NCI-H2196 (cell line): ENCODE measurements at regions not wholly inside any gene's neighbourhood (a gene's known extent, or its start where the extent isn't known, plus 50 kb on each side); places are given as distances from the start of the nearest gene placed in this dataset.
"Not testable (repeated sequence)": the region's sequence is repeated elsewhere in the genome, so short reads cannot be mapped to it uniquely, and the experiment has no call there.

Source experiments
- DNase-seq: peaks from one replicate; lab custom pipeline; 2025; ENCODE audit not compliant: unreplicated experiment; lab: John Stamatoyannopoulos, UW

- DNase-seq, result no peak
These were observed 426.2 kb downstream of the BCAT1 start for GRCh38 chr12:24522736-24523135.

- no peak for DNase-seq
These were observed 429.1 kb downstream of the BCAT1 start for GRCh38 chr12:24519759-24520158.

- no peak for DNase-seq
These were observed 431.9 kb downstream of the BCAT1 start for GRCh38 chr12:24517000-24517399.

- no peak for DNase-seq
These were observed 438.2 kb downstream of the BCAT1 start for GRCh38 chr12:24510581-24511125.

- no peak for DNase-seq
These were observed 441.1 kb downstream of the BCAT1 start for GRCh38 chr12:24507827-24508226.

- DNase-seq, result no peak
These were observed 443.4 kb downstream of the BCAT1 start for GRCh38 chr12:24505366-24506015.

GRCh38 chr12:24503477-24503876 is 445.4 kb downstream of the BCAT1 start:
- not testable (repeated sequence) for DNase-seq

- no peak for DNase-seq
These were observed 448.1 kb downstream of the BCAT1 start for GRCh38 chr12:24500831-24501230.

- DNase-seq, result no peak
These were observed 448.5 kb downstream of the BCAT1 start for GRCh38 chr12:24500421-24500820.

- DNase-seq, result no peak
These were observed 449.5 kb downstream of the BCAT1 start for GRCh38 chr12:24499151-24500146.

- DNase-seq, result no peak
These were observed 452.1 kb downstream of the BCAT1 start for GRCh38 chr12:24496755-24497154.

GRCh38 chr12:24494401-24494800 is 454.5 kb downstream of the BCAT1 start:
- DNase-seq, result no peak

GRCh38 chr12:24491968-24492367 is 456.9 kb downstream of the BCAT1 start:
- DNase-seq, result no peak

GRCh38 chr12:24489939-24490338 is 459.0 kb downstream of the BCAT1 start:
- DNase-seq, result no peak

- no peak for DNase-seq
These were observed 459.8 kb downstream of the BCAT1 start for GRCh38 chr12:24488906-24489619.

GRCh38 chr12:24488091-24488596 is 460.8 kb downstream of the BCAT1 start:
- DNase-seq, result no peak

- no peak for DNase-seq
These were observed 461.3 kb downstream of the BCAT1 start for GRCh38 chr12:24487606-24488005.

GRCh38 chr12:24483732-24484131 is 465.2 kb downstream of the BCAT1 start:
- no peak for DNase-seq

GRCh38 chr12:24482882-24483604 is 465.9 kb downstream of the BCAT1 start:
- DNase-seq, result no peak

- no peak for DNase-seq
These were observed 466.9 kb downstream of the BCAT1 start for GRCh38 chr12:24482044-24482443.
